ENCODE measurements at regions not wholly inside any gene's neighbourhood (a gene's known extent, or its start where the extent isn't known, plus 50 kb on each side); places are given as distances from the start of the nearest gene placed in this dataset.

DNA sequence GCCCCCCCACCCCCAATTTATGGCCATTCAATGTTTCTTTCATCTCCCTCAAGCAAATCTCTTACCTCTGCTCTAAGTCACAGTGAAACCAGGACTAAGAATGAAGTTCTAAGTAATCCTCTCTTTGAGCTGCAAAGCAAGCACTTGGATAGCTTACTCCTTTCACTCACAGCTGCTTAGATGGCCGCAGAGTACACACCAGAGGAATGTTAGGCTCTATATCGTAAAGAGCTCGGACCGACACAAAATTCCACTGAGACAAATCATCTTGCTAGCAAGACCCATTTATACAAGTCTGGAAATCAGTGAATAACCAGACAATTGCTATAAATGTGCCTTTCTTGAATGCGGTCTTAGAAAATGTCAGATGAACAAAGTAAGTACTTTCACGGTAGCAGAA lies 135.0 kb downstream of the IDS start:
- TF ChIP-seq, protein P1, sequence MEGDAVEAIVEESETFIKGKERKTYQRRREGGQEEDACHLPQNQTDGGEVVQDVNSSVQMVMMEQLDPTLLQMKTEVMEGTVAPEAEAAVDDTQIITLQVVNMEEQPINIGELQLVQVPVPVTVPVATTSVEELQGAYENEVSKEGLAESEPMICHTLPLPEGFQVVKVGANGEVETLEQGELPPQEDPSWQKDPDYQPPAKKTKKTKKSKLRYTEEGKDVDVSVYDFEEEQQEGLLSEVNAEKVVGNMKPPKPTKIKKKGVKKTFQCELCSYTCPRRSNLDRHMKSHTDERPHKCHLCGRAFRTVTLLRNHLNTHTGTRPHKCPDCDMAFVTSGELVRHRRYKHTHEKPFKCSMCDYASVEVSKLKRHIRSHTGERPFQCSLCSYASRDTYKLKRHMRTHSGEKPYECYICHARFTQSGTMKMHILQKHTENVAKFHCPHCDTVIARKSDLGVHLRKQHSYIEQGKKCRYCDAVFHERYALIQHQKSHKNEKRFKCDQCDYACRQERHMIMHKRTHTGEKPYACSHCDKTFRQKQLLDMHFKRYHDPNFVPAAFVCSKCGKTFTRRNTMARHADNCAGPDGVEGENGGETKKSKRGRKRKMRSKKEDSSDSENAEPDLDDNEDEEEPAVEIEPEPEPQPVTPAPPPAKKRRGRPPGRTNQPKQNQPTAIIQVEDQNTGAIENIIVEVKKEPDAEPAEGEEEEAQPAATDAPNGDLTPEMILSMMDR (IDR thresholded peaks at IDR 0.05; ENCODE audit: low read depth, low read length, missing control alignments), result no peak
- in situ Hi-C loops (cut with HindIII; ENCODE audit: low sequenced_read_pairs), result no loop called here
- H3K4me3 ChIP-seq (ENCODE audit: low read depth, low read length), result no peak overlapping the region
- no peak for DNase-seq (ENCODE audit: low read depth)

DNA sequence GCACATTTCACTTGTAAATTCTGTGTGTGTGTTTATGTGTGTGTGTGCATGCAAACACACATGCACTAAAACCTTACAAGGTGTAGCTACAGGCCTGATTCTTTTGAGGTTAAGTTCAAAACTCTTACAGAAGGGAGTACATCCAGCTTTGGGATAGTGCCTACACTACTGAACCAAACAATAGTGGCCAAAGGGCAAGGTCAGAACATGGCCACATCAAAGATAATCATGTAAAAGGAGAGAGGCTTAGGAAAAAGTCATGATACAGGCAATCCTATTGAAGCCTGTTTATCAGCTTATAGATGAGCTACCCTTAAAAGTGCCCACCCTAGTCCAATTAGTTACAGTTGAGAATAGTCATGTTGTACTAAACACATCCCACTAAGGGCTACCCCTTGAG lies 139.6 kb downstream of the IDS start:
- DNase-seq (ENCODE audit: low read depth), result no peak
- TF ChIP-seq, protein P1 (IDR thresholded peaks at IDR 0.05; ENCODE audit: low read depth, low read length, missing control alignments), result no peak
- H3K4me3 ChIP-seq (ENCODE audit: low read depth, low read length), result no peak overlapping the region
- in situ Hi-C loops (cut with HindIII; ENCODE audit: low sequenced_read_pairs), result no loop called here

DNA sequence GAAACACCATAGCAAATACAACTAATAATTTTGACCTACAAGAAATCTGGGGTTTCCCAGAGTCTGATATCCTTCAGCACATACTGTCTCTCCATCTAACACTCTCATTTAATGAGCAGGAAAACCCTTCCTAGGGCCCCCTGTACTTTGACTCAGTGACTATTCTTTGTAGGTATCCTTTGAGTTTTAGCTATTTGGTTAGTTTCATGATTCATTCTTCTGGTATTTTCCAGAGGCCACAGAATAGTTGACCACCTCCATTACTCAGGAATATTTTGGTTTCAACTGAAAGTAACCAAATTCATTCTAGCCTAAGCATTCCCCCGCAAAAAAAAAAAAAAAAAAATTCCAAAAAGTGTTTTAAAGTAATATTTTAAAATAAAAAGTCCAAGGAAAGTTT lies 140.0 kb downstream of the IDS start:
- DNase-seq (ENCODE audit: low read depth), result peak; percentile 51
- in situ Hi-C loops (cut with HindIII; ENCODE audit: low sequenced_read_pairs), result no loop called here
- H3K4me3 ChIP-seq (ENCODE audit: low read depth, low read length), result no peak overlapping the region
- TF ChIP-seq, protein P1 (IDR thresholded peaks at IDR 0.05; ENCODE audit: low read depth, low read length, missing control alignments), result no peak

DNA sequence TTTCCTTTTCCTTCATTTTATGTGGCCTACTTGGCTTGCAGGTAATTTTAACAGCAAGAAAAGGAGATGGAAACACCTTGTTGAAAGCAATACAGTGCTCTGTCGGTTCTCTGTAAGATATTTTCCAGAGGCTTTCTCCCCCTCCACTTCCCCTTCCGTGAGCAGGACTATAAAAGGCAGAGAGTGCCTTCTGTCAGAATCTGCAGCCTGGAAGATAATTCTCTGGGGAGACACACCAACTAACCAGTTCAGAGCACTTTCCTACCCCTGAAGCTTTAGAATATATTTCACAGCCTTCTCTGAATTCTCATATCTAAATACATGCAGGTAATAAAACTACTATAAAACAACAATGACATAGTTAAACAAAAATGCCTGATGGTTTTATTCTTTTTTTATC lies 141.1 kb downstream of the IDS start:
- TF ChIP-seq, protein P1 (IDR thresholded peaks at IDR 0.05; ENCODE audit: low read depth, low read length, missing control alignments), result no peak
- DNase-seq (ENCODE audit: low read depth), result no peak
- H3K4me3 ChIP-seq (ENCODE audit: low read depth, low read length), result no peak overlapping the region
- in situ Hi-C loops (cut with HindIII; ENCODE audit: low sequenced_read_pairs), result no loop called here

DNA sequence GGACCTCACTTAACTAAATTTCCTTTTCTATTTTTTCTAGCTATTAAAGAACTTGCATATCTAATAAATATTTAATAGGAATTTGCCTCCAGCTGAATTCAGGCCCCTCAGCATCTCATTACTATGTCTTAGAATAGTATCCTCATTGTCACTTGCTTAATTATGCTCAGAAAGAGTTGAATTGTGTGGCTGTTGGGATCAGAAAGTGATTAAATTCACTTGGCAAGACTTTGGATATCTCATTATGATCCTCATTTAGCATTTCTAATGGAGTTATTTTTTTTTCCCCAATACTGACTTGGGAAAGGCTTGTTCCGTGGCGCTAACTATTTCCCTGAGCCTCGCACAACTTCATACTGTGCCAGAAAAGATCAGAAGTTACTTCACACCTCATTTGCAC lies 158.8 kb downstream of the IDS start:
- TF ChIP-seq, protein P1 (IDR thresholded peaks at IDR 0.05; ENCODE audit: low read depth, low read length, missing control alignments), result no peak
- in situ Hi-C loops (cut with HindIII; ENCODE audit: low sequenced_read_pairs), result no loop called here
- H3K4me3 ChIP-seq (ENCODE audit: low read depth, low read length), result no peak overlapping the region
- no peak for DNase-seq (ENCODE audit: low read depth)

DNA sequence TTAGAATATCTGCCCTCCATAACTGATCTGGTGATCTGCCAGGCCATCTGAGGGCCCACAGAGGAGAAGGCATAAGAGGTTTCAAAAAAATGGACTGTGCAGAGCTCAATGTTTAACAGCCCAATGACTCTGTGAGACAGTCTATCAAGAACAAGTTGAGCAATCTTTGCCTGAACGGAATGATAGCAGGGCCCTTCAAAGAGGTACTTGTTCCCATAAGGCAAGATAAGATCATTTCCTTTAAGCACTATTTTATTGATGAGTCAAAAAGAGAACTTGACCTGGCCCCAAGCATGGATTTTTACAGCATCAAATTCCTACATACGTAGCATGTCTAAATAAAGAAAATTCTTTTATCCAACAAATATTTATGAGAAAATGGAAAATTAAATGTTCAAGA lies 182.8 kb downstream of the IDS start:
- no peak overlapping the region for H3K4me3 ChIP-seq (ENCODE audit: low read depth, low read length)
- no peak for DNase-seq (ENCODE audit: low read depth)
- in situ Hi-C loops (cut with HindIII; ENCODE audit: low sequenced_read_pairs), result no loop called here
- TF ChIP-seq, protein P1 (IDR thresholded peaks at IDR 0.05; ENCODE audit: low read depth, low read length, missing control alignments), result no peak

DNA sequence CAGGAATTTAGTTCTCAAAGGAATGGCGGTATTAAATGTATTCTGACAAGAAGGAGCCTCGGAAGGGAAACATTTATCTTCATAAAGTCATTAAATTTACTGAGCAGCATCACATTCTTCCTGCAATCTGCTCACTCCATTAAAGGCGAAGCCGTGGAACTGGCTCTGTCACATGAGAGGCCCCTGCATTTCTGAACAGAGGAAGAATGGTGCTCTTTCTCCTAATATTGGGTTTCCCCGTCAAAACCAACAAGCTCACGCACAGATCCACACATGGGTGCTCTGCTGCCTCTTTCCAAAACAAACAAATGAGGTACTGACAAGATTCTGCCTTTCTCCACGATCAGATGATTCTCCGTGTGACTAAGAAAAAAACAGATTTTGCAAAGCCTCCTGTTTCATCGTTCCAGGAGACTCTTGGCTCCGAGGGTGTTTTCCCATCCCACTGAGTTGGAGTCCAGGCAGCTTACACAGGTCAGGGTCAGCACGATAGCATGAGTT lies 191.2 kb downstream of the IDS start:
- DNase-seq (ENCODE audit: low read depth), result peak; percentile 3
- TF ChIP-seq, protein P1 (IDR thresholded peaks at IDR 0.05; ENCODE audit: low read depth, low read length, missing control alignments), result no peak
- in situ Hi-C loops (cut with HindIII; ENCODE audit: low sequenced_read_pairs), result no loop called here
- H3K4me3 ChIP-seq (ENCODE audit: low read depth, low read length), result no peak overlapping the region
